ENCODE measurements at regions not wholly inside any gene's neighbourhood (a gene's known extent, or its start where the extent isn't known, plus 50 kb on each side); places are given as distances from the start of the nearest gene placed in this dataset.

GRCh38 chr6:98107801-98108200 is 726.6 kb upstream of the POU3F2 start:
- intact Hi-C loops (cut with DNase I; ENCODE audit: low total_unique reads): no loop called here

GRCh38 chr6:98116455-98116854 is 717.9 kb upstream of the POU3F2 start:
- no peak for TF ChIP-seq CTCF (IDR thresholded peaks at IDR 0.05)
- no peak for TF ChIP-seq POLR2A (IDR thresholded peaks at IDR 0.05)
- 58 to 64% methylated on average over 9 of the region's 9 CpGs for WGBS, 2 donors

More at GRCh38 chr6:98107801-98108200, 726.6 kb upstream of the POU3F2 start:
- Histone ChIP-seq H3K4me1 (no peaks in the 10 kb centered on the region), H3K27ac (no peak overlapping the region), H3K36me3 (ENCODE audit: low read depth, missing control alignments) (no peaks in the 10 kb centered on the region), H3K4me3 (no peak overlapping the region), H3K9me3 (no peaks in the 10 kb centered on the region), H3K27me3 (no peaks in the 10 kb centered on the region)
- TF ChIP-seq POLR2A (IDR thresholded peaks at IDR 0.05) (no peak), CTCF (IDR thresholded peaks at IDR 0.05) (no peak)
- no peak for DNase-seq

GRCh38 chr6:98117068-98117467 is 717.3 kb upstream of the POU3F2 start:
- no peak for DNase-seq
- Histone ChIP-seq H3K27me3 (no peaks in the 10 kb centered on the region), H3K4me1 (no peaks in the 10 kb centered on the region), H3K27ac (no peak overlapping the region), H3K4me3 (no peak overlapping the region), H3K36me3 (ENCODE audit: low read depth, missing control alignments) (no peaks in the 10 kb centered on the region), H3K9me3 (no peaks in the 10 kb centered on the region)
- TF ChIP-seq POLR2A (IDR thresholded peaks at IDR 0.05) (no peak), CTCF (IDR thresholded peaks at IDR 0.05) (no peak)
- intact Hi-C loops (cut with DNase I; ENCODE audit: low total_unique reads): no loop called here
- WGBS, 2 donors: 16 to 39% methylated on average over 1 of the region's 1 CpG

More at GRCh38 chr6:98116455-98116854, 717.9 kb upstream of the POU3F2 start:
- H3K4me1 ChIP-seq: no peaks in the 10 kb centered on the region
- intact Hi-C loops (cut with DNase I; ENCODE audit: low total_unique reads): no loop called here
- no peaks in the 10 kb centered on the region for H3K36me3 ChIP-seq (ENCODE audit: low read depth, missing control alignments)
- no peak for DNase-seq
- no peak overlapping the region for H3K27ac ChIP-seq
- H3K4me3 ChIP-seq: no peak overlapping the region
- no peaks in the 10 kb centered on the region for H3K27me3 ChIP-seq
- no peaks in the 10 kb centered on the region for H3K9me3 ChIP-seq

GRCh38 chr6:98118397-98119045 is 715.9 kb upstream of the POU3F2 start:
- H3K27ac ChIP-seq: no peak overlapping the region
- H3K4me1 ChIP-seq: no peaks in the 10 kb centered on the region
- H3K4me3 ChIP-seq: no peak overlapping the region
- no peaks in the 10 kb centered on the region for H3K27me3 ChIP-seq
- WGBS, 2 donors: 30 to 33% methylated on average over 6 of the region's 6 CpGs
- no peaks in the 10 kb centered on the region for H3K36me3 ChIP-seq (ENCODE audit: low read depth, missing control alignments)
- intact Hi-C loops (cut with DNase I; ENCODE audit: low total_unique reads): no loop called here
- no peaks in the 10 kb centered on the region for H3K9me3 ChIP-seq
- TF ChIP-seq POLR2A (IDR thresholded peaks at IDR 0.05) (no peak), CTCF (IDR thresholded peaks at IDR 0.05) (no peak)
- no peak for DNase-seq

- H3K36me3 ChIP-seq (ENCODE audit: low read depth, missing control alignments): no peaks in the 10 kb centered on the region
- H3K4me1 ChIP-seq: no peaks in the 10 kb centered on the region
- no peaks in the 10 kb centered on the region for H3K27me3 ChIP-seq
- 86% methylated on average over 2 of the region's 2 CpGs for WGBS, 2 donors
- no peaks in the 10 kb centered on the region for H3K9me3 ChIP-seq
- no peak overlapping the region for H3K27ac ChIP-seq
- no peak for DNase-seq
- intact Hi-C loops (cut with DNase I; ENCODE audit: low total_unique reads): no loop called here
- no peak overlapping the region for H3K4me3 ChIP-seq
- no peak for TF ChIP-seq CTCF (IDR thresholded peaks at IDR 0.05)
- TF ChIP-seq POLR2A (IDR thresholded peaks at IDR 0.05): no peak
Measured at GRCh38 chr6:98124171-98124570, 710.2 kb upstream of the POU3F2 start.

Measured in testis (tissue), 2 donors.